ENCODE measurements at regions not wholly inside any gene's neighbourhood (a gene's known extent, or its start where the extent isn't known, plus 50 kb on each side); places are given as distances from the start of the nearest gene placed in this dataset.

- TF ChIP-seq EZH2phosphoT487 (IDR thresholded peaks at IDR 0.05; ENCODE audit: borderline replicate concordance) = no peak
- TF ChIP-seq, protein P1, sequence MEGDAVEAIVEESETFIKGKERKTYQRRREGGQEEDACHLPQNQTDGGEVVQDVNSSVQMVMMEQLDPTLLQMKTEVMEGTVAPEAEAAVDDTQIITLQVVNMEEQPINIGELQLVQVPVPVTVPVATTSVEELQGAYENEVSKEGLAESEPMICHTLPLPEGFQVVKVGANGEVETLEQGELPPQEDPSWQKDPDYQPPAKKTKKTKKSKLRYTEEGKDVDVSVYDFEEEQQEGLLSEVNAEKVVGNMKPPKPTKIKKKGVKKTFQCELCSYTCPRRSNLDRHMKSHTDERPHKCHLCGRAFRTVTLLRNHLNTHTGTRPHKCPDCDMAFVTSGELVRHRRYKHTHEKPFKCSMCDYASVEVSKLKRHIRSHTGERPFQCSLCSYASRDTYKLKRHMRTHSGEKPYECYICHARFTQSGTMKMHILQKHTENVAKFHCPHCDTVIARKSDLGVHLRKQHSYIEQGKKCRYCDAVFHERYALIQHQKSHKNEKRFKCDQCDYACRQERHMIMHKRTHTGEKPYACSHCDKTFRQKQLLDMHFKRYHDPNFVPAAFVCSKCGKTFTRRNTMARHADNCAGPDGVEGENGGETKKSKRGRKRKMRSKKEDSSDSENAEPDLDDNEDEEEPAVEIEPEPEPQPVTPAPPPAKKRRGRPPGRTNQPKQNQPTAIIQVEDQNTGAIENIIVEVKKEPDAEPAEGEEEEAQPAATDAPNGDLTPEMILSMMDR (conservative IDR thresholded peaks at IDR 0.05; ENCODE audit: low read length) = no peak
Observed at GRCh38 chr2:11053546-11053945, 101.7 kb upstream of the SLC66A3 start.
